ENCODE measurements at regions not wholly inside any gene's neighbourhood (a gene's known extent, or its start where the extent isn't known, plus 50 kb on each side); places are given as distances from the start of the nearest gene placed in this dataset.
"Not testable (repeated sequence)": the region's sequence is repeated elsewhere in the genome, so short reads cannot be mapped to it uniquely, and the experiment has no call there.

DNA sequence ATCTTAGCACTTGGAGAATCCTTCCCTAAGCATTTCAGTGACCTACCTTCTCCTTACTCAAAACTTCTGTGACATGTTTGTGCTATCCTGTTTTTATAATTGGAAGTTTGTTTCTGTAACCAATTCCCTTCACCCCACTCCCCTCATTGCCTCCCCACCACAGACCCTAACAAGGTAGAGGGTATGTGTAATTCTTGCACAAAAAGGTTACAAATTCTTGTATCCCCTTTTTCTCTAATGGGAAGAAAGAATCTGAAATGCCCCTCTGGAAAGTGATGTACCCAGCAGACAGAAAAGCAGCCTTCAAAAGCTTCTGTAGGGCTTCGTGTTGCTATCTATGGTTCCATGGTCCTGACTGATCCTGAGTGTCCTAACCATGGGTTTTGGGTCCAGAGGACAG, 111.7 kb upstream of the TMEM170B start:
- DNase-seq = no peak

DNA sequence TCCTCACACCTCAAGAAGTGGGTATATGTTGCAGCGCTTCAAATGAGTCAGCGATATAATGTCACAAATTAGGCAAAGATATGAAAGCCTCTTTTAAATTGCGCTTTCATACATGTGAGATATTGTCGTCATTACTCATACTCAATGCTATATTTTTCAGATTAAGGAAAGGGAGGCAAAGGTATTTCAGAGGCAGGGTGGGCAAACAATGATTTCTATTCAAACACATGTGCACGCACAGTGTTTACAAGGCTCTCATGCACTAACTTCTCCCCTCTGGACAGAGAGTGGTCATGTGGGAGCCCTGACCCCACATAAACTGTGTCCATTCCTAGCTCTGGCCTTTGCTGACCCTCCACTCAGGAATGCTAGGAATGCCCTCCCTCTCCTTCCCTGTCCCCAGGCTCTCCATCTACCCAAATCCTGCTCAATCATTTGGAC, 112.1 kb upstream of the TMEM170B start:
- no peak for DNase-seq

DNA sequence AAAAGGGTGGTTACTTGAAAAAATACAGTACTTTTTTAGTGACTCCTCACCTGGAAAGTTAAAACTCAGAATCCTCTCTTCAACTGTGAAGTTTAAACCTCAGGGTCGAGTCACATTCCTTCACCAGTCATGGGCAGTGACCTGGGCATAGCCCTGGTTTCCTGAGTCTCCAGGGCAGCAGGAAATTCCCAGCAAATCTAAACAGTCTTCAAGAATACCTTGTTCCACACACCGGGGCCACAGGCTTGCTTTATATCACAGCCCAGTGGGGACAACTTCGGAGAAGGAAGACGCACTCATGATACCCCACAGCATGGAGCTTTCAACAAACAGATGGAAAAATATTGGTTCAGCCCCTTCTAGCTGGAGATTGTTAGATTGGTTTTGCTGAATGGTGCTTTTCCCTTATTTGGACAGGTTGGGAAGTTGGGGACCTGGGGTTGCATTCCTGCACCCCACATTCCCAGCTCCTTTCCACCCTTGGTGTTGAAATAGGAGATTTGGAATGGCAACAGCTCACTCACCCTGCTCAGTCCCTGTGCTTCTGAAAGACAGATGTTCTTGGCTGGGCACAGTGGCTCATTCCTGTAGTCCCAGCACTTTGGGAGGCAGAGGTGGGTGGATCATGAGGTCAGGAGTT, 113.0 kb upstream of the TMEM170B start:
- no peak for DNase-seq

DNA sequence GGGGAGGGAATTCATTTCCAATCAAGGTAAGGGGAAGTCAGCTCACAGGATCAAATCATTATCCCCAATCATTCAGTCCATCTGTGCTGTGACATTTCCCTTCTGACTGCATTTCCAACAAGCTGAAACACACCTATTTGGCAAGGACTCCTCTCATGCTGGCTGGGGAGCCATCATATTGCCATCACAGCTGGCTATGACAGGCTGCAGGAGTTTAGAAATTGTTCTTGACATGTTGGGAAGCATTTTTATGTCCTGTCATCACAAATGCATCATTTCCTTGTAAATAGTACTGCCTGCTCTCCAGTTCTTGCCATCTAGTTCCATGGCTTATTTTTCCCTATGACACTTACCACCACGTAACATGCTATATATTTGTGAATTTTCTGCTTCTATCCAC, 113.9 kb upstream of the TMEM170B start:
- no peak for DNase-seq

DNA sequence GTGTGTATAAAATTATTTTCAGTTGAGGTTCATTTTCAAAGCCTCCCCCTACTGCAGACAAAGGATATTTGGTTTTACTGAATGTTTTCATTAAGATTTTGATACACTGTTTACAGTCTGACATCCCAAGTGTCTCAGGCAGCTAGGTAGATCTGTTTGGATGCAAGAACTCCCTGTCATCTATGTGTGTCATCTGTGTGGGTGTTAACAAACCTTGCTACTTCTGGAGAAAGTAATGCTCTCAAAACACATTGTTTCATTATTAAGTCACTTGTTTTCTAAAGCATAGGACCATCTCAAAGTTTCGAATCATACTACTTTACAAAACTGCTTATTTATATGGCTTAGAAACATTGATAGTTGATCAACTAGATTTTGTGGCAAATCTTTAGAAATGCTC, 114.5 kb upstream of the TMEM170B start:
- DNase-seq = peak; percentile 22

DNA sequence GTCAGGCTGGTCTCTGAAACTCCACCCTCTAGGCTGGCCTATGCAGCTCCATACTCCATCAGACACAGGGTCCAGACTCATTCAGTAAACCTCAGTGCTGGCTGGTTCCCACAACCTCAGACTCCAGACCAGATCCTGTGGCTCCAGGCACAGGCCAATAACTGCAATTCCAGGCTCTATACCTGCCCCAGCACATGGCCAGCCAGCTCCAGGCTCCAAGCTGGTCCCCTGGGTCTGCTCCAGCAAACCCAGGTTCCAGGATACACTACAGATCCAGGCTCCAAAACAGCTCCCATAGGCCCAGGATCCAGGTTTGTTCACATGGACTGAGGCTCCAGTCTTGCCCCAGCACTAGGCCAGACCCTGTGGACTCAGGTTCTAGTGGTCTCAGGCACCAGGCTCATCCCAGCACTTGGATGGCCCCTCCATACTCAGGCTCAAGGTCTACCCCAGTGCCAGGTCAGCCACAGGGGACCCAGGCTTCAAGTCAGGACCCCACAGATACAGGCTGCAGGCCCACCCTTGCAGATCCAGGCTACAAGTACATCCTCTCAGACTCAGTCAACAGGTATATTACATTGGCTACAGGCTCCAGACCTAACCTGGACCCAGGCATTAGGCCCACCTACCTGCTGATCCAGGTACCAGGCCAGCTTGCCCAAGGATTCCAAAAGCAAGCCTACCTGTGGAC, 117.6 kb upstream of the TMEM170B start:
- DNase-seq = no peak

DNA sequence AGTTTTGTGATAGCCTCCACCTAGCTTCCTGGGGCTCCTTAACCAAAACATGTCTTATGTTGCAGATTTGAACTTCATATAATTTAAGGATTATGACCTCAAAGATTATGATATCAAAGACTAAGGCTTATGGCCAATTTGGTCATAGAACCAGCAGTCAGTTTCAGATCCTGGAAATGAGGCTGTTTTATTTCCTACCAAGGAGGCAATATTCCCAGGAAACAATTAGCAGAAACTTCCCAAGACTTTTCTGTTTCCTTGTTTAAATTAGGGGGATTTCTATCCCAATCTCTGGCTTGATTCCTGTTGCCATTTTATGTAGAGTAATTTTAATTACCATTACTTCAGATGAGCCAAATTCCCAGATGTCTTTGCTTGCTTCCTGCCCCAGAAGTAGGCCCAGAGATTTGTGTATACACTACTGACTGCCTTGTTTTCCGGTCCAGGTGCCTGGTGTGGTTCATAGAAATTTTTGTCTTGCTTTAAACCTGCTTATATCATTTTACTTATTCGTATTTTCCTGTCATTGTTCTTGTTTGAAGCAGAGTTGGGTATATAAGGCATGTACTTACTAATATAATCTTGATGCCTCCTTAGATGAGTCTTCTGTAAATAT, 119.2 kb upstream of the TMEM170B start:
- no peak for DNase-seq

DNA sequence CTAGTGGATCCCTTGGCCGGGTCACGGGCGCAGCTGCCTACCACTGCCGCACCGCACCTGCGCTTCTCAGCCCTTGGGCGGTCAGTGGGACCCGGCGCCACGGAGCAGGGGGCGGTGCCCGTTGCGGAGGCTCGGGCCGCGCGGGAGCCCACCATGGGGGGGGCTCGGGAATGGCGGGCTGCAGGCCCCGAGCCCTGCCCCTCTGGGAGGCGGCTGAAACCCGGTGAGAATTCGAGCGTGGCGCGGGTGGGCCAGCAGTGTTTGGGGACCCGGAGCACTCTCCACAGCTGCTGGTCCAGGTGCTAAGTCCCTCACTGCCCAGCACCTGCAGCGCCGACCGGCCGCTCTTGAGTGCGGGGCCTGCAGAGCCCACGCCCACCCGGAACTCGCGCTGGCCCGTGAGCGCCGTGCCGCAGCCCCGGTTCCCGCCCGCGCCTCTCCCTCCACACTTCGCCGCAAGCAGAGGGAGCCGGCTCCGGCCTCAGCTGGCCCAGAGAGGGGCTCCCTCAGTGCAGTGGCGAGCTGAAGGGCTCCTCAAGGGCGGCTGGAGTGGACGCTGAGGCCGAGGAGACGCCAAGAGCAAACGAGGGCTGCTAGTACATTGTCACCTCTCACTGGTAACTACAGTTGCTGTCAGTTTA, 120.5 kb upstream of the TMEM170B start:
- no peak for DNase-seq

DNA sequence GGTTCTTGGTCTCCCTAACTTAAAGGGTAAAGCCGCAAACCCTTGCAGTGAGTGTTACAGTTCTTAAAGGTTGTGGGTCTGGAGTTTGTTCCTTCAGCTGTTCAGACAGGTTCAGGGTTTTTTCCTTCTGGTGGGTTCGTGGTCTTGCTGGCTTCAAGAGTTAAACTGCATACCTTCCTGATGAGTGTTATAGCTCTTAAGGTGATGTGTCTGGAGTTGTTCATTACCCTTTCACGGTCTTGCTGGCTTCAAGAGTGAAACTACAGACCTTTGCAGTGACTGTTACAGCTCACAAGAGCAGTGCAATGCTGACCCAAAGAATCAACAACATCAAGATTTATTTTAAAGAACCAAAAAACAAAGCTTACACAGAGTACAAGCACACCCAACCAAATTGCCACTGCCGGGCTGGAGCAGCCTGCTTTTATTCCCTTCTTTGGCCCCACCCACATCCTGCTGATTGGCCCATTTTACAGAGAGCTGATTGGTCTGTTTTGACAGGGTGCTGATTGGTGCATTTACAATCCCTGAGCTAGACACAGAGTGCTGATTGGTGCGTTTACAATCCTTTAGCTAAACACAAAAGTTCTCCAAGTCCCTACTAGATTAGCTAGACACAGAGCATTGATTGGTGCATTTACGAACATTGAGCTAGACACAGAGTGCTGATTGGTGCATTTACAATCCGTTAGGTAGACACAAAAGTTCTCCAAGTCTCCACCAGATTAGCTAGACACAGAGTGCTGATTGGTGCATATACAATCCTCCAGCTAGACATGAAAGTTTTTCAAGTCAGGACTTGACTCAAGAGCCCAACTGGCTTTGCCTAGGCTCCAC, 121.2 kb upstream of the TMEM170B start:
- DNase-seq = not testable (repeated sequence)

DNA sequence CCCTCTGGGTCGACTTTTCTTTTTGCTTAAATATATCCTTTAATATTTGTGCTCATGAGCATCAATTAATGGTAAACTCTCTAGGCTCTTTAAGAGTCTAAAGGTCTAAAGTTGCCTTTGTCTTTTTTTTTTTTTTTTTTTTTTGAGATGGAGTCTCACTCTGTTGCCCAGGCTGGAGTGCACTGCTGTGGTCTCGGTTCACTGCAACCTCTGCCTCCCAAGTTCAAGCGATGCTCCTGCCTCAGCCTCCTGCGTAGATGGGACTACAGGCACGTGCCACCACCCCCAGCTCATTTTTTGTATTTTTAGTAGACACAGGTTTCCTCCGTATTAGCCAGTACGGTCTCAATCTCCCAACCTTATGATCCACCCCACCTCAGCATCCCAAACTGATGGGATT, 122.0 kb upstream of the TMEM170B start:
- no peak for DNase-seq

DNA sequence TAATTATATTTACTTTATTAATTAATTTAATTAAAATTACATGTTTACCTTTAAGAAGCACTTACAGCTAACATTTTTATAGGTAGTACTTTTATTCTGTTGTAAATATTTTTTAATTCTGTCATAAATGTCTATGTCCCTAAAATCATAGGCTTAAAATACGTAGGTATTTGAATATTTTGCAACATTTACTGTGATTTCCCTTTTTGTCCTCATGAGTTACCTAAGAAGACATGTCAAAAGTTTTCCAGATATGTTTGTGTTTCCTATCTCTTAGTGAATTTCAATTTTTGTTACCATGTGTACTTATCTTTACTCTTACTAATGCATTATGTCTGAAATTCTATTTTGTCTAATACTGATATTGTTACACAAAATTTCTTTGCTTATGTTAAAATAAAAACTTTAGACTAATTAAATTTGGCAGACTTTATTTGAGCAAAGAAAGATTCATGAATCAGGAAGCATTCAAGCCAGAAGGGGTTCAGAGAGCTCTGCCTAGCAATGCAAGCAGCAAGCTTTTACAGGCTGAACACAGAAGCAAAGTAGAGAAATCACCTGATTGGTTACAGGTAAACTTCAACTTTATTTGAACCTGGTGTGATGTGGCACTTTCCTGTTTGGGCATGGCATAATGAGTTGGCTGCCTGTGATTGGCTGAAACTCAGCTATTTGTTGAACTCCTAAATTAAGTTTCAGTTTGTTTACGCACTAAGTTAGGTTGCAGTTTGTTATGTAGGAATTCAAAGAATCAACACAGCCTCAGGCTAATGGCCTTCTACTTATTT, 123.2 kb upstream of the TMEM170B start:
- DNase-seq = peak; percentile 74

DNA sequence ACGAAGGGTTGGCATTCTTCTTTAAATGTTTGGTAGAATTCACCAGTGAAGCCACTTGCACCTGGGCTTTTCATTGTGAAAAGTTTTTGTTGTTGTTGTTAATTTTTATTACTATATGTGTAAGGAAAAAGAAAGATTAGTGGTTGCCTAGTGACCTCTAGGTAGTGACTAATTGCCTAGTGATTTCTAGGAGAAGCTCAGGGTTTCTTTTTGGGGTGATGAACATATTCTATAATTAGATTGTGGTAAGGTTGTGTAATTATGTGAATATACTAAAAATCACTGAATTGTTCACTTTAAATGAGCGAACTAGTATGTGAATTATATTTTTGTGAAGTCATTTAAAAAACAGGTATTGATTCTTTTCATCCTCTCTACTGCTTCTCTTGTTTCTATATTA, 123.8 kb upstream of the TMEM170B start:
- peak; percentile 68 for DNase-seq

DNA sequence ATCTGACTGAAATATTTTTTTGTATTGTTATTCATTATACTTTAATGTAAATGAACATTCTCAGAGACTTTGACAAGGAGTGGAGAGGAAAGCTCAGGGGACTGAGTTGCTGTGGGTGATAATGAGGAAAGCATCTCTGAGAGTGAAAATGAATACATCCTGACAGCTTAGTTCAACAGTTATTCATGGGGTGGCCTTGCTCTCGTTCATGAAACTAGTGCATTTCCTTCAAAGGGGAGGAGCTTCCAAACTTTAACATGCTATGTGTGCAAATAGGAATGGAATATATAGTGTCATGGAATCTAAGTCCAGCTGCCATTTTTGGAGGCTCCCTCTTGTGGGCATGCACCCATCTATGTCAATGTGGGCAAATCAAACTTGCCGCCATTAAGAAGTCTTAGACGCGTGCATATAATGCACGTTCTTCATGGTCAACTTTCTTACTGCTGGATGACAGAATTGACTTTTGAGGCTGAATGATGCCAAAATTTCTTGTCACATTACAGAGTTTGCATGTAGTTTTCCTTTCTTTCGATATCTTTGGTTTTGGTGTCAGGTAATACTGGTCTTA, 124.3 kb upstream of the TMEM170B start:
- DNase-seq = peak; percentile 66

DNA sequence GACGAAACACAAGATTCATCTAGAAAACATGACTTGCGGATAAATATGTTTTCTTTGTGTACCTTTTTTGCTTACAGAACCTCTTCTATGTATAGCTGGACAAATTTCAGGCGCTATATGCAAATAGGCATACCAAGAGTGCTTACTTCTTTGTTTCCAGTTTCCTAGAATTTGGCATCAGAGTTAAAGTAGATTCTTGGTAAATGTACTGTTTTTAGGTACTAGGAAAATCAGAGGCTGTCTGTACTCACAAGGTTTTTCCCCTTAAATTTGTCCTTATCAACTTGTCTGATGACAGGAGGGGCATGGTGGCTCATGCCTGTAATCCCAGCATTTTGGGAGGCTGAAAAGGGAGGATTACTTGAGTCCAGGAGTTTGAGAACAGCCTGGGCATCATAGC, 124.9 kb upstream of the TMEM170B start:
- peak; percentile 71 for DNase-seq

DNA sequence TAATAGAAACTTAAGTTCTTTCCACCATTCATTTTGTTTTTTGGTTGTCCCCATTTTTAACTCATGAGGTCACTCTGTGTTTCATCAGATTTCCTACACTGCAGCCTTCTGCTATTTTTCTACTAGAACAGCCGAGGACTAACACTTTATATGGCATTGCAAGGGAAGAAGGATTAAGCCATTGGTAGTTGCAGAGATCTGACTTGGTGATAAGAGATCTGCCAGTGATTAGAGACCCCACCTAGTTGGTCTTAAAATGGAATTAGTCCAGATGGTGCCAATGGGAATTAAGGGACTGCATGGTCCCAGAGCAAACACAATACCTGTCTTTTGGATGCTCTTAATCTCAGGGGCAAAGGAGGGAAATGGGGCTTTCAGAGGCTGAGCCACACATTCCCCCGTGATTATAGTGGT, 125.5 kb upstream of the TMEM170B start:
- DNase-seq = no peak

DNA sequence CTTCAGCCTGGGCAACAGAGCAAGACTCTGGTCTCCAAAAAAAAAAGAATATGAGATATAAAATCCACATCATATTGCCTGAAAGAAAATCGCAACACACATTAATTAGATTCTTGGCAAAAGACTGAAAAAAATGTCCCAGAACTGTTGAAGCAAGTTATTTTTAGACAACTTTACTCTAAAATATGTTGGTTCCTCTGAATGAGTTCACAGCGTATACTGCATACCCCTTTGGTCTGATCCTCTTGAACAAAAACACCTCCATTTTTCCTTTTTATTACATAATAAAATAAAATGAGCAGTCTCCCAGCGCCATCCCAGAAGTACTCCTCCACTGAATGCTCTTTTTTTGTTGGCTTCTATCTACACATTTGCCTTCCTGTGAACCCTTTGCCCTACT, 126.0 kb upstream of the TMEM170B start:
- DNase-seq = no peak

DNA sequence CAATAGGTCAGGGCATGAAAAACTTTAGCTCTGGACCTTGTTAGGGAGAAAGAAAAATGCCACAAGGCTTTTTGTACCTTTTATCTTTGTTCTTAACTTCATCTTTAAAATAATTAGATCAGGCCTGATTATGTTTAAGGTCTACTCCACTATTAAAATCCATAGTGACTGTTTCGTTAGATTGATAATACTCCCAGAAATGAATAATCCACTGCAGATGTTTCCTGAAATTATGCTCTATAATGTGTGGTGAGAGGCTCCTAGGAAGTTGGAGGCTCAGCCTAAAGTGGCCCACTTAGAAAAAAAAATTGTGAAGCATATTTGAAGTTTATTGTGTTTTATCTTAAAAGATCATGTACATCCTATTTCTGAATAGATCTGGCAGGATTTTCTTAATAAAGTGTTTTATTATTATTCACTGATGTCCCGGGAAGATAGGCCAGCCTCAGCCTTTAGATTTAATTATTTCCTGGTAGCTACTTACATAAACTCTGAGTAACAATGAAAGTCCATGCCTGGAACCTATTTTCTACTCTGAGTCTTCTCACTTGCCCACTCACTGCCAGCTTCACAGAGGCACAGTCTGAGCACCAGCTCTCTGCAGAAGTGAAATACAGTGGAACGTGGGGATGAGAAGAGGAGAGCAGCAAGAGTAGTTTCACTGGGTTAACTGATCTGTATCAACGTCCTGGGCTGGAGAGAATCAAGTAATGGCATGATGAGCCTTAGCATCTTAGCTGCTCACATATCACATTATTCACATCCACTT, 126.8 kb upstream of the TMEM170B start:
- DNase-seq = peak; percentile 88

DNA sequence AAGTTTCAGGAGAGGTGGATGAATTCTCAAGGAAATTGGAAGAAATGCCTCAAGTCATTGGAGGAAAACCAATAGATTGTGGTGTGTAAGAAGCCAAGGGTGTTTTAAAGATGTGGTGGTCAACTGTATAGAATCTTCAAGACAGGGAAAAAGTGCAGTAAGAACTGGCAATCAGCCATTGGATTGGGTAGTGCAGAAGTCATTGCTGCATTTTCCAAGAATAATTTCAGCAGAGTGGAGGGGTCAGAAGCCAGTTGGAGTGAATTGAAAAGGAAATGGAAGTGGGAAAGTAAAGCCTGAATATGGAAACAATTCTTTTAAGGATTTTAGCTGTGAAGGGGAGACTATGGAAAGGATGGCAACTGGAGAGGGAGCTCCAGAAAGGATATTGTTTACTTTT, 128.2 kb upstream of the TMEM170B start:
- no peak for DNase-seq

DNA sequence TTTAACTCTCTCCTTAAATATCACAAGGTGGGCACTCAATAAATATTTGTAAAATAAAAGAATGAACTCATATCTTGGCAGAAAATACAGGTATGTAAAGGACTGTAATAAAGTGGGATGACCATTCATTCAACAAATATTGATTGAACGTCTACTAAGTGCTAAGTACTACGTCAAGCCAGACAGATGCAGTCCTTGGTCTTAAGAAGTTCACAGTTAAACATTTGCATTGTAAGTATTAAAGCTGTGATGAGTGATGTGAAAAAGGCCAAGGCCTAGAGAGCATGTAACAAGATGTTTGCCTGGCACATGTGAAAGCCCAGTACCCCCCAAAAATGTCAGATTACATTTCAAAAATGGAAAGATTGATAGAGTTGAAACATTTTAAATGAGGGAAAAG, 130.1 kb upstream of the TMEM170B start:
- no peak for DNase-seq

DNA sequence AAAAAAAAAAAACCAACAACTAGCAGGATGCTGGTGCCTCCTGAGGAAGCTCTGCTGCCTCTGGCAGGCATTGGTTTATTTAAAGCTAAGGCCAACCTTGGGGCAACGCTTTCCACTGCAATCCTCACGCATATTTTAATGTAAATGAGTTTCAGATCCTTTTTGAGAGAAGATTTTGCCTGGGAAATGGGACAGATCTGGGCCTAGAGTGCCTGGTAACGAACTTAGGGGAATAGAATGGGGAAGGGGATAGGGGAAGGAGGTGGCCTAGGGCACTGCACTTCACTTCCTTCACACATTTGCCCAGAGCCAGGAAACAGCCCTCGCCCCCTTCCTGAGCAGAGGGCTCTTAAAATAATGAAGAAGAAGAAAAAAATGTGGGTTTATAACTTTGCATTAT, 132.7 kb upstream of the TMEM170B start:
- DNase-seq = no peak

DNA sequence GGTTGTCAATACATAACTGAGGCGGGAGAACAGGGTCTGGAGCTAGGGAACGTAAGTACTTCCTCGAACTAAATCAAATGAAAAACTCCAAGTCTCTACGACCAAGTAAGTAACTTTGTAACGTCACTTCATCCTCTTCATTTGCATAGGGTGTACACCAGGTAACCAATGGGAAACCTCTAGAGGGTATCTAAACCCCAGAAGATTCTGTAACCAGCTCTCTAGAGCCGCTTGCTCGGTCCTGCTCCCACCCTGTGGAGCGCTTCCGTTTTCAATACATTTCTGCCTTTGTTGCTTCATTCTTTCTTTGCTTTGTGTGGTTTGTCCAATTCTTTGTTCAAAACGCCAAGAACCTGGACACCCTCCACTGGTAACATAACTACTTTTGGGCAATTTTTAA, 133.5 kb upstream of the TMEM170B start:
- DNase-seq = no peak
